Transverse colon (tissue), 3 donors: ENCODE measurements at regions not wholly inside any gene's neighbourhood (a gene's known extent, or its start where the extent isn't known, plus 50 kb on each side); places are given as distances from the start of the nearest gene placed in this dataset.

ENCODE experiments used
- CTCF ChIP-seq, 5 experiments: fragments of 200-600 bp in 3 of 5; fragments of 450-650 bp in 2 of 5; sonication (generic) in 3 of 5; IDR thresholded peaks; 1 replicate in 2 of 5; 2 replicates in 3 of 5; pipeline ENCODE4 v1.5.1; 2016 to 2017; ENCODE audit warnings: antibody characterized with exemption in 5 of 5, inconsistent platforms in 3 of 5, mild to moderate bottlenecking in 2 of 5, moderate library complexity in 1 of 5
- POLR2A ChIP-seq: fragments of 450-650 bp; IDR thresholded peaks from one replicate; pipeline ENCODE4 v1.6.1; 2016; ENCODE audit warnings: antibody characterized with exemption, mild to moderate bottlenecking, moderate library complexity

DNA sequence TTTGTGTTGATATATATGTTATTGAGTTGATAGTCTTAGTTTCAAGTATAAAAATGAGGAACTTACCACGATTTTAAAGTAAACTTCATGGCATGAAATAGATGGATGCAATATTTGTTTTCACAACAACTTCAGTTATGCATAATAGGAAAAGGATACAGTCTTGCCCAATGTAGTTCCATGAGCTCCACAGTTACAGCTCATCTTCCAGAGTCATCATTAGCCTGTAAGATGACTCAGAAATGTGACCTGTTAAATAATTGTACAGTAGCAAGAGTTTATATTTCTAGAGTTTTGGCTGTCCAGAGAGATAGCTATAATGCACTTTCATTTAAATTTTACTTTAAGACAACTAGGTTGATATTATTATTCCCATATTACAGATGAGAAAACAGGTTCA, 80.9 kb upstream of the ARHGAP28 start:
- TF ChIP-seq CTCF (IDR thresholded peaks at IDR 0.05) (no peak), POLR2A (no peak)
